ENCODE measurements at regions not wholly inside any gene's neighbourhood (a gene's known extent, or its start where the extent isn't known, plus 50 kb on each side); places are given as distances from the start of the nearest gene placed in this dataset.

- Histone ChIP-seq H3K36me3 (replicated peaks in 1 of 2; ENCODE audit: insufficient read depth in 1 of 2, low read depth in 2 of 2) (no peaks in the 10 kb centered on the region), H3K27ac (no peak overlapping the region), H3K4me3 (no peak overlapping the region), H3K27me3 (no peaks in the 10 kb centered on the region), H3K9me3 (no peaks in the 10 kb centered on the region), H3K4me1 (no peaks in the 10 kb centered on the region)
- intact Hi-C loops (cut with DNase I) = no loop called here
- 79 to 85% methylated on average over 9 of the region's 9 CpGs for WGBS, 2 donors
- no peak for ATAC-seq
- no peak for DNase-seq
- TF ChIP-seq, protein P1, sequence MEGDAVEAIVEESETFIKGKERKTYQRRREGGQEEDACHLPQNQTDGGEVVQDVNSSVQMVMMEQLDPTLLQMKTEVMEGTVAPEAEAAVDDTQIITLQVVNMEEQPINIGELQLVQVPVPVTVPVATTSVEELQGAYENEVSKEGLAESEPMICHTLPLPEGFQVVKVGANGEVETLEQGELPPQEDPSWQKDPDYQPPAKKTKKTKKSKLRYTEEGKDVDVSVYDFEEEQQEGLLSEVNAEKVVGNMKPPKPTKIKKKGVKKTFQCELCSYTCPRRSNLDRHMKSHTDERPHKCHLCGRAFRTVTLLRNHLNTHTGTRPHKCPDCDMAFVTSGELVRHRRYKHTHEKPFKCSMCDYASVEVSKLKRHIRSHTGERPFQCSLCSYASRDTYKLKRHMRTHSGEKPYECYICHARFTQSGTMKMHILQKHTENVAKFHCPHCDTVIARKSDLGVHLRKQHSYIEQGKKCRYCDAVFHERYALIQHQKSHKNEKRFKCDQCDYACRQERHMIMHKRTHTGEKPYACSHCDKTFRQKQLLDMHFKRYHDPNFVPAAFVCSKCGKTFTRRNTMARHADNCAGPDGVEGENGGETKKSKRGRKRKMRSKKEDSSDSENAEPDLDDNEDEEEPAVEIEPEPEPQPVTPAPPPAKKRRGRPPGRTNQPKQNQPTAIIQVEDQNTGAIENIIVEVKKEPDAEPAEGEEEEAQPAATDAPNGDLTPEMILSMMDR (IDR thresholded peaks at IDR 0.05) = no peak
- no peak for TF ChIP-seq POLR2A (IDR thresholded peaks at IDR 0.05)
These were observed 98.0 kb downstream of the IRF2BPL start for GRCh38 chr14:76930549-76930948.

GRCh38 chr14:76929927-76930326 lies 98.6 kb downstream of the IRF2BPL start:
- ATAC-seq (no peak), DNase-seq (peak in 2 of 4 donors; percentile 19 to 50)
- intact Hi-C loops (cut with DNase I) = no loop called here
- no peaks in the 10 kb centered on the region for H3K9me3 ChIP-seq
- WGBS, 2 donors = 57 to 77% methylated on average over 8 of the region's 8 CpGs
- TF ChIP-seq, protein P1 (IDR thresholded peaks at IDR 0.05) = no peak
- no peak for TF ChIP-seq POLR2A (IDR thresholded peaks at IDR 0.05)
- no peak overlapping the region for H3K4me3 ChIP-seq
- no peak overlapping the region for H3K27ac ChIP-seq
- no peaks in the 10 kb centered on the region for H3K4me1 ChIP-seq
- no peaks in the 10 kb centered on the region for H3K36me3 ChIP-seq (replicated peaks in 1 of 2; ENCODE audit: insufficient read depth in 1 of 2, low read depth in 2 of 2)
- no peaks in the 10 kb centered on the region for H3K27me3 ChIP-seq

- Histone ChIP-seq H3K36me3 (replicated peaks in 1 of 2; ENCODE audit: insufficient read depth in 1 of 2, low read depth in 2 of 2) (no peaks in the 10 kb centered on the region), H3K4me3 (no peak overlapping the region), H3K27ac (no peak overlapping the region), H3K4me1 (no peaks in the 10 kb centered on the region), H3K27me3 (no peaks in the 10 kb centered on the region), H3K9me3 (no peaks in the 10 kb centered on the region)
- no peak for TF ChIP-seq POLR2A (IDR thresholded peaks at IDR 0.05)
- TF ChIP-seq, protein P1 (IDR thresholded peaks at IDR 0.05) = no peak
- DNase-seq (no peak), ATAC-seq (no peak)
- intact Hi-C loops (cut with DNase I) = no loop called here
- WGBS, 2 donors = 54 to 62% methylated on average over 8 of the region's 8 CpGs
These were observed 100.4 kb downstream of the IRF2BPL start for GRCh38 chr14:76927971-76928700.

- ATAC-seq (no peak), DNase-seq (peak in 2 of 4 donors; percentile 27 to 55)
- no peaks in the 10 kb centered on the region for H3K9me3 ChIP-seq
- no peak overlapping the region for H3K27ac ChIP-seq
- 57 to 59% methylated on average over 6 to 7 of the region's 7 CpGs for WGBS, 2 donors
- H3K4me1 ChIP-seq = no peaks in the 10 kb centered on the region
- intact Hi-C loops (cut with DNase I) = no loop called here
- no peaks in the 10 kb centered on the region for H3K36me3 ChIP-seq (replicated peaks in 1 of 2; ENCODE audit: insufficient read depth in 1 of 2, low read depth in 2 of 2)
- H3K4me3 ChIP-seq = no peak overlapping the region
- no peaks in the 10 kb centered on the region for H3K27me3 ChIP-seq
- TF ChIP-seq POLR2A (IDR thresholded peaks at IDR 0.05) = no peak
- TF ChIP-seq, protein P1 (IDR thresholded peaks at IDR 0.05) = no peak
These were observed 100.5 kb downstream of the LRRC74A start for GRCh38 chr14:76926521-76927251.

Data from body of pancreas (tissue), 4 donors.